Neuronal stem cell (in vitro differentiated cells): ENCODE measurements at regions not wholly inside any gene's neighbourhood (a gene's known extent, or its start where the extent isn't known, plus 50 kb on each side); places are given as distances from the start of the nearest gene placed in this dataset.

Experiments used
- DNase-seq: peaks from one replicate; pipeline ENCODE4 v3.0.0-alpha.2; 2013; ENCODE audit warnings: low spot score
- H2AFZ ChIP-seq: one replicate; pipeline ENCODE4 v1.6.1; 2013; ENCODE audit warnings: mild to moderate bottlenecking, low read length, inconsistent platforms
- H2AK5ac ChIP-seq: 2 replicates; pipeline ENCODE4 v1.6.1; 2013; ENCODE audit warnings: low read depth, mild to moderate bottlenecking, inconsistent platforms, low read length, moderate library complexity, mixed read lengths
- H2BK120ac ChIP-seq: 2 replicates; pipeline ENCODE4 v1.6.1; 2013; ENCODE audit warnings: low read depth, mild to moderate bottlenecking, inconsistent platforms, low read length, moderate library complexity, mixed read lengths
- H2BK12ac ChIP-seq: one replicate; pipeline ENCODE4 v1.6.1; 2013; ENCODE audit warnings: low read length, inconsistent platforms
- H2BK15ac ChIP-seq: 2 replicates; pipeline ENCODE4 v1.6.1; 2013; ENCODE audit warnings: mild to moderate bottlenecking, low read length, inconsistent platforms, mixed read lengths
- H2BK5ac ChIP-seq: one replicate; pipeline ENCODE4 v1.6.1; 2013; ENCODE audit warnings: inconsistent platforms, mild to moderate bottlenecking, low read length, moderate library complexity
- H3K14ac ChIP-seq: one replicate; pipeline ENCODE4 v1.6.1; 2013; ENCODE audit warnings: low read length, inconsistent platforms
- H3K18ac ChIP-seq: 2 replicates; pipeline ENCODE4 v1.6.1; 2013; ENCODE audit warnings: low read length, inconsistent platforms
- H3K23ac ChIP-seq: 2 replicates; pipeline ENCODE4 v1.6.1; 2013; ENCODE audit warnings: low read depth, mild to moderate bottlenecking, mixed read lengths, low read length, inconsistent platforms; ENCODE audit not compliant: poor library complexity
- H3K27ac ChIP-seq: replicated peaks from 3 replicates; pipeline ENCODE4 v1.5.1; 2013; ENCODE audit warnings: low read length, inconsistent platforms
- H3K27me3 ChIP-seq, 3 experiments: 2 replicates each; pipeline ENCODE4 v1.6.1; 2013; ENCODE audit warnings: low read length in 3 of 3, mild to moderate bottlenecking in 2 of 3, inconsistent platforms in 1 of 3, low read depth in 1 of 3, mixed read lengths in 1 of 3, moderate library complexity in 1 of 3; ENCODE audit not compliant: control insufficient read depth in 3 of 3, insufficient read depth in 3 of 3
- H3K36me3 ChIP-seq, 2 donors: replicated peaks in 1 of 2; 2 replicates each; pipeline ENCODE4 v1.6.1; 2013; ENCODE audit warnings: low read length in 2 of 2; ENCODE audit not compliant: control insufficient read depth in 2 of 2, insufficient read depth in 2 of 2
- H3K4ac ChIP-seq: 2 replicates; pipeline ENCODE4 v1.6.1; 2013; ENCODE audit warnings: inconsistent platforms, mild to moderate bottlenecking, low read length, moderate library complexity
- H3K4me1 ChIP-seq, 2 donors: 1 replicate in 1 of 2; 2 replicates in 1 of 2; pipeline ENCODE4 v1.6.1; 2013; ENCODE audit warnings: low read length in 2 of 2, low read depth in 1 of 2; ENCODE audit not compliant: control insufficient read depth in 2 of 2, insufficient read depth in 1 of 2
- H3K4me2 ChIP-seq: one replicate; pipeline ENCODE4 v1.6.1; 2013; ENCODE audit warnings: mild to moderate bottlenecking, low read length, inconsistent platforms; ENCODE audit not compliant: insufficient read depth, poor library complexity, severe bottlenecking
- H3K4me3 ChIP-seq, 2 donors: 2 replicates each; pipeline ENCODE4 v1.5.1; 2013; ENCODE audit warnings: low read length in 2 of 2, mild to moderate bottlenecking in 2 of 2, inconsistent platforms in 1 of 2, moderate library complexity in 1 of 2
- H3K79me1 ChIP-seq: one replicate; pipeline ENCODE4 v1.6.1; 2013; ENCODE audit warnings: low read depth, mild to moderate bottlenecking, inconsistent platforms, low read length, moderate library complexity
- H3K9ac ChIP-seq: one replicate; pipeline ENCODE4 v1.6.1; 2013; ENCODE audit warnings: mild to moderate bottlenecking, low read depth, low read length, inconsistent platforms; ENCODE audit not compliant: poor library complexity
- H3K9me3 ChIP-seq, 2 donors: replicated peaks in 1 of 2; 2 replicates each; pipeline versions ENCODE3 to v1.6.1; 2013; ENCODE audit warnings: low read length in 2 of 2, mild to moderate bottlenecking in 2 of 2, inconsistent platforms in 1 of 2, low read depth in 1 of 2, mixed read lengths in 1 of 2, moderate library complexity in 1 of 2; ENCODE audit not compliant: control insufficient read depth in 2 of 2, insufficient read depth in 1 of 2
- H4K8ac ChIP-seq: one replicate; pipeline ENCODE4 v1.6.1; 2013; ENCODE audit warnings: low read depth, mild to moderate bottlenecking, inconsistent platforms, low read length, moderate library complexity
- H4K91ac ChIP-seq: one replicate; pipeline ENCODE4 v1.6.1; 2013; ENCODE audit warnings: low read length, low read depth, mild to moderate bottlenecking, inconsistent platforms; ENCODE audit not compliant: poor library complexity
- WGBS, 2 donors: extraction: QIAGEN DNeasy Blood & Tissue Kit; methylation state at CpG; one replicate each; pipeline ENCODE4 v1.1.7; 2013; ENCODE audit warnings: missing lambda C conversion rate in 2 of 2, mixed read lengths in 1 of 2; ENCODE audit not compliant: insufficient read length in 2 of 2, insufficient replicate concordance in 1 of 2; ENCODE audit errors: extremely low coverage in 2 of 2; 5-methylcytosine and 5-hydroxymethylcytosine counted together

- no peak overlapping the region for H2AK5ac ChIP-seq
- peak overlapping the region; percentile 32 for H3K18ac ChIP-seq
- no peak overlapping the region for H2BK120ac ChIP-seq
- H3K79me1 ChIP-seq, result peaks cover 21% of the 10 kb centered on the region
- H3K14ac ChIP-seq, result no peak overlapping the region
- H3K4me3 ChIP-seq, result no peak overlapping the region
- H4K91ac ChIP-seq, result no peak overlapping the region
- no peak overlapping the region for H2BK12ac ChIP-seq
- WGBS, 2 donors, result no CpG with 5 or more reads among the region's 9 CpGs
- H3K27ac ChIP-seq, result no peak overlapping the region
- H3K36me3 ChIP-seq, result peaks cover 10 to 26% of the 10 kb centered on the region in 2 donors
- H3K4me1 ChIP-seq, result peaks cover 4 to 7% of the 10 kb centered on the region in 2 donors
- H3K23ac ChIP-seq, result no peak overlapping the region
- H2BK5ac ChIP-seq, result no peak overlapping the region
- H3K4ac ChIP-seq, result no peak overlapping the region
- no peaks in the 10 kb centered on the region for H3K27me3 ChIP-seq
- H2BK15ac ChIP-seq, result no peak overlapping the region
- no peak overlapping the region for H3K4me2 ChIP-seq
- no peak overlapping the region for H3K9ac ChIP-seq
- H3K9me3 ChIP-seq, result no peaks in the 10 kb centered on the region
- no peak for DNase-seq
- H2AFZ ChIP-seq, result no peak overlapping the region
- no peak overlapping the region for H4K8ac ChIP-seq
These were observed 77.4 kb downstream of the NCOR2 start for GRCh38 chr12:124489915-124490583.

GRCh38 chr12:124489220-124489619 lies 78.2 kb downstream of the NCOR2 start:
- H2AK5ac ChIP-seq, result no peak overlapping the region
- peaks cover 0 to 3% of the 10 kb centered on the region in 2 donors for H3K9me3 ChIP-seq
- H3K4me1 ChIP-seq, result peaks cover 4 to 7% of the 10 kb centered on the region in 2 donors
- no peak overlapping the region for H3K9ac ChIP-seq
- H3K14ac ChIP-seq, result no peak overlapping the region
- no peak overlapping the region for H3K4ac ChIP-seq
- H2AFZ ChIP-seq, result no peak overlapping the region
- H3K79me1 ChIP-seq, result peaks cover 26% of the 10 kb centered on the region
- H2BK120ac ChIP-seq, result no peak overlapping the region
- no peak overlapping the region for H3K18ac ChIP-seq
- no peak overlapping the region for H3K4me3 ChIP-seq
- peak overlapping the region; percentile 39 for H3K23ac ChIP-seq
- H3K4me2 ChIP-seq, result no peak overlapping the region
- H3K27me3 ChIP-seq, result no peaks in the 10 kb centered on the region
- WGBS, 2 donors, result no CpG with 5 or more reads among the region's 6 CpGs
- no peak overlapping the region for H2BK15ac ChIP-seq
- no peak overlapping the region for H3K27ac ChIP-seq
- no peak overlapping the region for H2BK5ac ChIP-seq
- peaks cover 10 to 22% of the 10 kb centered on the region in 2 donors for H3K36me3 ChIP-seq
- H2BK12ac ChIP-seq, result no peak overlapping the region
- no peak for DNase-seq
- H4K8ac ChIP-seq, result no peak overlapping the region
- H4K91ac ChIP-seq, result no peak overlapping the region

GRCh38 chr12:124488520-124488919 lies 78.9 kb downstream of the NCOR2 start:
- Histone ChIP-seq H2BK120ac (no peak overlapping the region), H4K91ac (no peak overlapping the region), H2BK5ac (no peak overlapping the region), H3K9ac (no peak overlapping the region), H3K9me3 (peaks cover 0 to 3% of the 10 kb centered on the region in 2 donors), H3K4ac (no peak overlapping the region), H3K4me2 (no peak overlapping the region), H4K8ac (no peak overlapping the region), H3K14ac (no peak overlapping the region), H3K27ac (no peak overlapping the region), H3K27me3 (no peaks in the 10 kb centered on the region), H2AFZ (no peak overlapping the region), H2BK15ac (no peak overlapping the region), H3K23ac (no peak overlapping the region), H3K36me3 (peaks cover 15 to 19% of the 10 kb centered on the region in 2 donors), H3K79me1 (peaks cover 24% of the 10 kb centered on the region), H3K4me3 (no peak overlapping the region), H2AK5ac (no peak overlapping the region), H3K4me1 (peaks cover 4 to 7% of the 10 kb centered on the region in 2 donors), H2BK12ac (no peak overlapping the region), H3K18ac (no peak overlapping the region)
- DNase-seq, result no peak
- WGBS, 2 donors, result no CpG with 5 or more reads among the region's 10 CpGs

- H3K4me1 ChIP-seq, result peaks cover 2 to 4% of the 10 kb centered on the region in 2 donors
- H2BK15ac ChIP-seq, result no peak overlapping the region
- H2AFZ ChIP-seq, result no peak overlapping the region
- H3K79me1 ChIP-seq, result peaks cover 19% of the 10 kb centered on the region
- peaks cover 0 to 3% of the 10 kb centered on the region in 2 donors for H3K9me3 ChIP-seq
- H4K91ac ChIP-seq, result no peak overlapping the region
- H3K4me3 ChIP-seq, result no peak overlapping the region
- no peak overlapping the region for H3K23ac ChIP-seq
- H3K18ac ChIP-seq, result no peak overlapping the region
- H3K4ac ChIP-seq, result no peak overlapping the region
- no peak overlapping the region for H3K9ac ChIP-seq
- no peak overlapping the region for H2BK120ac ChIP-seq
- H3K36me3 ChIP-seq, result peaks cover 15 to 21% of the 10 kb centered on the region in 2 donors
- H3K27ac ChIP-seq, result no peak overlapping the region
- H3K4me2 ChIP-seq, result no peak overlapping the region
- WGBS, 2 donors, result no CpG with 5 or more reads among the region's 3 CpGs
- H3K27me3 ChIP-seq, result no peaks in the 10 kb centered on the region
- H4K8ac ChIP-seq, result no peak overlapping the region
- H2BK5ac ChIP-seq, result no peak overlapping the region
- no peak overlapping the region for H3K14ac ChIP-seq
- no peak for DNase-seq
- H2AK5ac ChIP-seq, result no peak overlapping the region
- no peak overlapping the region for H2BK12ac ChIP-seq
These were observed 79.6 kb downstream of the NCOR2 start for GRCh38 chr12:124487834-124488165.
